ENCODE measurements at regions not wholly inside any gene's neighbourhood (a gene's known extent, or its start where the extent isn't known, plus 50 kb on each side); places are given as distances from the start of the nearest gene placed in this dataset.

GRCh38 chr10:111360260-111360925, 283.6 kb downstream of the ADRA2A start:
- no peak for DNase-seq (ENCODE audit: low spot score in 2 of 2)
- 48% methylated on average over 5 of the region's 5 CpGs for WGBS
- H3K27me3 ChIP-seq: peaks cover 4% of the 10 kb centered on the region
- H3K9me3 ChIP-seq: no peaks in the 10 kb centered on the region
- H3K27ac ChIP-seq: no peak overlapping the region
- no peaks in the 10 kb centered on the region for H3K4me1 ChIP-seq
- TF ChIP-seq CTCF (IDR thresholded peaks at IDR 0.05): peak in 1 of 2 donors; percentile 29
- TF ChIP-seq POLR2AphosphoS5 (IDR thresholded peaks at IDR 0.05): no peak
- H3K36me3 ChIP-seq: no peaks in the 10 kb centered on the region
- no peak overlapping the region for H3K4me3 ChIP-seq

GRCh38 chr10:111367531-111367930, 290.7 kb downstream of the ADRA2A start:
- no peaks in the 10 kb centered on the region for H3K36me3 ChIP-seq
- H3K4me1 ChIP-seq: no peaks in the 10 kb centered on the region
- 86% methylated on average over 2 of the region's 2 CpGs for WGBS
- TF ChIP-seq EP300 (IDR thresholded peaks at IDR 0.05) (no peak), POLR2A (IDR thresholded peaks at IDR 0.05) (no peak), POLR2AphosphoS5 (IDR thresholded peaks at IDR 0.05) (no peak), CTCF (IDR thresholded peaks at IDR 0.05) (no peak)
- DNase-seq (ENCODE audit: low spot score in 2 of 2): no peak
- H3K4me3 ChIP-seq: no peak overlapping the region
- H3K9me3 ChIP-seq: no peaks in the 10 kb centered on the region
- H3K27ac ChIP-seq: no peak overlapping the region
- peaks cover 9% of the 10 kb centered on the region for H3K27me3 ChIP-seq

GRCh38 chr10:111370101-111370500, 293.3 kb downstream of the ADRA2A start:
- DNase-seq (ENCODE audit: low spot score in 2 of 2): no peak
- TF ChIP-seq POLR2AphosphoS5 (IDR thresholded peaks at IDR 0.05) (no peak), EP300 (IDR thresholded peaks at IDR 0.05) (no peak), POLR2A (IDR thresholded peaks at IDR 0.05) (no peak), CTCF (IDR thresholded peaks at IDR 0.05) (no peak)
- 43% methylated on average over 3 of the region's 3 CpGs for WGBS
- Histone ChIP-seq H3K36me3 (no peaks in the 10 kb centered on the region), H3K27me3 (peaks cover 5% of the 10 kb centered on the region), H3K27ac (no peak overlapping the region), H3K4me3 (no peak overlapping the region), H3K9me3 (no peaks in the 10 kb centered on the region), H3K4me1 (no peaks in the 10 kb centered on the region)

- no peak for DNase-seq (ENCODE audit: low spot score in 2 of 2)
- Histone ChIP-seq H3K4me1 (no peaks in the 10 kb centered on the region), H3K27me3 (peaks cover 5% of the 10 kb centered on the region), H3K9me3 (no peaks in the 10 kb centered on the region), H3K4me3 (no peak overlapping the region), H3K36me3 (no peaks in the 10 kb centered on the region), H3K27ac (no peak overlapping the region)
- 65% methylated on average over 1 of the region's 1 CpG for WGBS
- TF ChIP-seq CTCF (IDR thresholded peaks at IDR 0.05): no peak
- no peak for TF ChIP-seq POLR2AphosphoS5 (IDR thresholded peaks at IDR 0.05)
- no peak for TF ChIP-seq POLR2A (IDR thresholded peaks at IDR 0.05)
- TF ChIP-seq EP300 (IDR thresholded peaks at IDR 0.05): no peak
Measured at GRCh38 chr10:111373696-111374095, 296.9 kb downstream of the ADRA2A start.

- no peak for DNase-seq (ENCODE audit: low spot score in 2 of 2)
- WGBS: 49% methylated on average over 2 of the region's 2 CpGs
- TF ChIP-seq EP300 (IDR thresholded peaks at IDR 0.05) (no peak), POLR2A (IDR thresholded peaks at IDR 0.05) (no peak), CTCF (IDR thresholded peaks at IDR 0.05) (no peak), POLR2AphosphoS5 (IDR thresholded peaks at IDR 0.05) (no peak)
- H3K27me3 ChIP-seq: no peaks in the 10 kb centered on the region
- no peak overlapping the region for H3K4me3 ChIP-seq
- no peaks in the 10 kb centered on the region for H3K36me3 ChIP-seq
- H3K27ac ChIP-seq: no peak overlapping the region
- H3K9me3 ChIP-seq: no peaks in the 10 kb centered on the region
- no peaks in the 10 kb centered on the region for H3K4me1 ChIP-seq
Measured at GRCh38 chr10:111379534-111380187, 302.8 kb downstream of the ADRA2A start.
